ENCODE measurements at regions not wholly inside any gene's neighbourhood (a gene's known extent, or its start where the extent isn't known, plus 50 kb on each side); places are given as distances from the start of the nearest gene placed in this dataset.

DNA sequence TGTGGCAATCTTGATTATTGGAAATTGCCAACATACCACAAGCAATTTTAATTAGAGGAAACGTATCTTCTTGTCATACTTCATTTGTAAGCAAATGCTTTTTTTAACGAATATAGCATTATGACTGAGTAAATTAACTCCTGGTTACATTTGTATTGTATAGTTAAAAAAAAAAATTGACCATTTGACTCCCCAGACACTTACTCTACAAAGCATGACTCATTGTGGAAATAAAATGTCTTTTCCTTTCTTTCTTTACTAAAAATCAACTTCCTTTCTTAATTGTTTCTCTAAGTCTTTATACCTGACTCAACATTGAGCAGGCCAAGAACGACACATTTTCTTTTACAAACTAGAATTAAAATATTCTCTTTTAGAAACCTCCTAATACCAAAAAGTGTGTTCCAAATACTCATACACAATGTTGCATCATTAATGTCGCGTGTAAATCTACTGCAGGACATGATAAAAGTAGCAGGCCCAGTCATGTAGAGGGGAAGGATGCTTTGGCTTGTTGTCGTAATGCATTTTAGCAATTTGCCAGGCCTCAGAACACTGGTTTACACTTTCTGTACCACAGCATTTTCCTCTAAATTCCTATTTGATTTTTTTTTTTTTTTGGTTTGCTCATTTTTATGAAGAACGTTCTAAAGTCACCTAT is 349.6 kb upstream of the KCNH7 start:
- DNase-seq (ENCODE audit: low spot score) (no peak), ATAC-seq (no peak)
- Mint-ChIP-seq H3K9me3 (no peaks in the 10 kb centered on the region), H3K27ac (no peak overlapping the region), H3K27me3 (ENCODE audit: low read depth) (no peaks in the 10 kb centered on the region), H3K36me3 (no peaks in the 10 kb centered on the region), H3K4me3 (no peak overlapping the region), H3K4me1 (peaks cover 19% of the 10 kb centered on the region)
- POLR2A ChIA-PET = no interaction called here
- TF ChIP-seq, protein P1, sequence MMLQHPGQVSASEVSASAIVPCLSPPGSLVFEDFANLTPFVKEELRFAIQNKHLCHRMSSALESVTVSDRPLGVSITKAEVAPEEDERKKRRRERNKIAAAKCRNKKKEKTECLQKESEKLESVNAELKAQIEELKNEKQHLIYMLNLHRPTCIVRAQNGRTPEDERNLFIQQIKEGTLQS (CRISPR knock-in tag; conservative IDR thresholded peaks at IDR 0.05) = no peak
- TF ChIP-seq ZNF416 (CRISPR knock-in tag; IDR thresholded peaks at IDR 0.05) = no peak
- no peak for TF ChIP-seq PRRX2 (CRISPR knock-in tag; IDR thresholded peaks at IDR 0.05)
- TF ChIP-seq FOXK1 (CRISPR knock-in tag; IDR thresholded peaks at IDR 0.05) = no peak
- CTCF ChIA-PET = no interaction called here

DNA sequence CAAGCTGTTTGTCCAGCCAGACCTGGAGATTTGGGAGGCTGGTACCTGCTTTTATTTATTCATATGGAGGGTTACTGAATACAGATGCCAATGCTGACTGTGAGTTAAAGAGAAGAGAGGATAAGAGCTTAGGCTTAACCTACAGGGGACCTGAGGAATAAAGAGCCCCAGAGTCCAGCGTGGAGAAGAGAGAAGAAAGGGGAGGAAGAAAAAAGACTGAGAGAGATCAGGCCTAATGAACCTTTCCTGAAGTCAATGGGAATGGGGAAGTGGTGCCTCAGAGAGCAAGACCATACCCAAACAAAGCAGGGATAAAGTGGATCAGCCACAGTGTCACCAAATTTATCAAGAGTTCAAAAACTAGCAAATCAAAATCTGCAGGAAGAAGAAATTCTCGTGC is 348.6 kb upstream of the KCNH7 start:
- no peaks in the 10 kb centered on the region for H3K36me3 Mint-ChIP-seq
- H3K27ac Mint-ChIP-seq = peak overlapping the region; percentile 12; the same call in 1 of the 2 replicates
- CTCF ChIA-PET = no interaction called here
- ATAC-seq (peak; percentile 57), DNase-seq (ENCODE audit: low spot score) (no peak)
- no peaks in the 10 kb centered on the region for H3K27me3 Mint-ChIP-seq (ENCODE audit: low read depth)
- H3K9me3 Mint-ChIP-seq = no peaks in the 10 kb centered on the region
- POLR2A ChIA-PET = interaction anchor here (1.1 kb wide), 1 partner anchor 12 kb away, joined by 3 read pairs; no protein-coding TSS in a partner anchor
- H3K4me3 Mint-ChIP-seq = no peak overlapping the region
- H3K4me1 Mint-ChIP-seq = peaks cover 19% of the 10 kb centered on the region
- TF ChIP-seq, protein P2, sequence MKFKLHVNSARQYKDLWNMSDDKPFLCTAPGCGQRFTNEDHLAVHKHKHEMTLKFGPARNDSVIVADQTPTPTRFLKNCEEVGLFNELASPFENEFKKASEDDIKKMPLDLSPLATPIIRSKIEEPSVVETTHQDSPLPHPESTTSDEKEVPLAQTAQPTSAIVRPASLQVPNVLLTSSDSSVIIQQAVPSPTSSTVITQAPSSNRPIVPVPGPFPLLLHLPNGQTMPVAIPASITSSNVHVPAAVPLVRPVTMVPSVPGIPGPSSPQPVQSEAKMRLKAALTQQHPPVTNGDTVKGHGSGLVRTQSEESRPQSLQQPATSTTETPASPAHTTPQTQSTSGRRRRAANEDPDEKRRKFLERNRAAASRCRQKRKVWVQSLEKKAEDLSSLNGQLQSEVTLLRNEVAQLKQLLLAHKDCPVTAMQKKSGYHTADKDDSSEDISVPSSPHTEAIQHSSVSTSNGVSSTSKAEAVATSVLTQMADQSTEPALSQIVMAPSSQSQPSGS (CRISPR knock-in tag; IDR thresholded peaks at IDR 0.05; ENCODE audit: borderline replicate concordance, low read depth) = no peak

DNA sequence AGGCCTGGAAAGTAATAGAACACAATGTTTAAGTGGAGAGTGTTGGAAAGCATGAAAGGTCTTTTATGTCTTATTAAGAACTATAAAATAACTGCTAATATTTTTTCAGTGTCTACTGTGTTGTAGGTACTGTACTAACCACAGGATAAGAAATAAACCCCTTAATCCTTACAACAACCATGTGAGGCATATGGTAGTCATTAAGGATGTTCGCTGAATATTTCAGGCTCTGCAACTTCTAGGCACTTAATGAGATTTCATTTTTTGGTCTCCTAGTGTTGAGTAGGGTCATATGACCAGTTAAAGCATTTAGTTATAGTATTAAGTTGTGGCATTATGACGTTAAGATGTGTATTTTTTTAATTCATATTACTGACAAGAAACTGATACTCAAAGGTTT is 346.6 kb upstream of the KCNH7 start:
- H3K36me3 Mint-ChIP-seq = no peaks in the 10 kb centered on the region
- POLR2A ChIA-PET = no interaction called here
- CTCF ChIA-PET = no interaction called here
- H3K27ac Mint-ChIP-seq = no peak overlapping the region
- no peaks in the 10 kb centered on the region for H3K9me3 Mint-ChIP-seq
- TF ChIP-seq NR2C2 (CRISPR knock-in tag; IDR thresholded peaks at IDR 0.05) = no peak
- TF ChIP-seq ELF4 (CRISPR knock-in tag; IDR thresholded peaks at IDR 0.05; ENCODE audit: low read depth) = no peak
- no peak for TF ChIP-seq TCF7 (CRISPR knock-in tag; IDR thresholded peaks at IDR 0.05; ENCODE audit: low read depth)
- TF ChIP-seq ZNF232 (CRISPR knock-in tag; IDR thresholded peaks at IDR 0.05) = no peak
- TF ChIP-seq ETV6 (CRISPR knock-in tag; IDR thresholded peaks at IDR 0.05) = no peak
- TF ChIP-seq, protein P3, sequence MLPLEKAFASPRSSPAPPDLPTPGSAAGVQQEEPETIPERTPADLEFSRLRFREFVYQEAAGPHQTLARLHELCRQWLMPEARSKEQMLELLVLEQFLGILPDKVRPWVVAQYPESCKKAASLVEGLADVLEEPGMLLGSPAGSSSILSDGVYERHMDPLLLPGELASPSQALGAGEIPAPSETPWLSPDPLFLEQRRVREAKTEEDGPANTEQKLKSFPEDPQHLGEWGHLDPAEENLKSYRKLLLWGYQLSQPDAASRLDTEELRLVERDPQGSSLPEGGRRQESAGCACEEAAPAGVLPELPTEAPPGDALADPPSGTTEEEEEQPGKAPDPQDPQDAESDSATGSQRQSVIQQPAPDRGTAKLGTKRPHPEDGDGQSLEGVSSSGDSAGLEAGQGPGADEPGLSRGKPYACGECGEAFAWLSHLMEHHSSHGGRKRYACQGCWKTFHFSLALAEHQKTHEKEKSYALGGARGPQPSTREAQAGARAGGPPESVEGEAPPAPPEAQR (CRISPR knock-in tag; IDR thresholded peaks at IDR 0.05) = no peak
- TF ChIP-seq, protein P4, sequence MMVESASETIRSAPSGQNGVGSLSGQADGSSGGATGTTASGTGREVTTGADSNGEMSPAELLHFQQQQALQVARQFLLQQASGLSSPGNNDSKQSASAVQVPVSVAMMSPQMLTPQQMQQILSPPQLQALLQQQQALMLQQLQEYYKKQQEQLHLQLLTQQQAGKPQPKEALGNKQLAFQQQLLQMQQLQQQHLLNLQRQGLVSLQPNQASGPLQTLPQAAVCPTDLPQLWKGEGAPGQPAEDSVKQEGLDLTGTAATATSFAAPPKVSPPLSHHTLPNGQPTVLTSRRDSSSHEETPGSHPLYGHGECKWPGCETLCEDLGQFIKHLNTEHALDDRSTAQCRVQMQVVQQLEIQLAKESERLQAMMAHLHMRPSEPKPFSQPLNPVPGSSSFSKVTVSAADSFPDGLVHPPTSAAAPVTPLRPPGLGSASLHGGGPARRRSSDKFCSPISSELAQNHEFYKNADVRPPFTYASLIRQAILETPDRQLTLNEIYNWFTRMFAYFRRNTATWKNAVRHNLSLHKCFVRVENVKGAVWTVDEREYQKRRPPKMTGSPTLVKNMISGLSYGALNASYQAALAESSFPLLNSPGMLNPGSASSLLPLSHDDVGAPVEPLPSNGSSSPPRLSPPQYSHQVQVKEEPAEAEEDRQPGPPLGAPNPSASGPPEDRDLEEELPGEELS (CRISPR knock-in tag; IDR thresholded peaks at IDR 0.05) = no peak
- TF ChIP-seq ATF1 (CRISPR knock-in tag; IDR thresholded peaks at IDR 0.05) = no peak
- TF ChIP-seq ZNF671 (CRISPR knock-in tag; IDR thresholded peaks at IDR 0.05) = no peak
- TF ChIP-seq, protein P5, sequence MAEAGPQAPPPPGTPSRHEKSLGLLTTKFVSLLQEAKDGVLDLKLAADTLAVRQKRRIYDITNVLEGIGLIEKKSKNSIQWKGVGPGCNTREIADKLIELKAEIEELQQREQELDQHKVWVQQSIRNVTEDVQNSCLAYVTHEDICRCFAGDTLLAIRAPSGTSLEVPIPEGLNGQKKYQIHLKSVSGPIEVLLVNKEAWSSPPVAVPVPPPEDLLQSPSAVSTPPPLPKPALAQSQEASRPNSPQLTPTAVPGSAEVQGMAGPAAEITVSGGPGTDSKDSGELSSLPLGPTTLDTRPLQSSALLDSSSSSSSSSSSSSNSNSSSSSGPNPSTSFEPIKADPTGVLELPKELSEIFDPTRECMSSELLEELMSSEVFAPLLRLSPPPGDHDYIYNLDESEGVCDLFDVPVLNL (CRISPR knock-in tag; IDR thresholded peaks at IDR 0.05; ENCODE audit: borderline replicate concordance, low read depth) = no peak
- no peak for TF ChIP-seq ZNF121 (CRISPR knock-in tag; IDR thresholded peaks at IDR 0.05)
- TF ChIP-seq TEAD1 (CRISPR knock-in tag; IDR thresholded peaks at IDR 0.05) = no peak
- no peaks in the 10 kb centered on the region for H3K27me3 Mint-ChIP-seq (ENCODE audit: low read depth)
- DNase-seq (ENCODE audit: low spot score) = no peak
- no peak for ATAC-seq
- no peak overlapping the region for H3K4me3 Mint-ChIP-seq
- peaks cover 19% of the 10 kb centered on the region for H3K4me1 Mint-ChIP-seq

All from WTC11 (cell line).